ENCODE measurements at regions not wholly inside any gene's neighbourhood (a gene's known extent, or its start where the extent isn't known, plus 50 kb on each side); places are given as distances from the start of the nearest gene placed in this dataset.

- H3K27ac ChIP-seq: no peak overlapping the region
- no peaks in the 10 kb centered on the region for H3K36me3 ChIP-seq
- no peaks in the 10 kb centered on the region for H3K9me3 ChIP-seq
- H3K4me1 ChIP-seq: peaks cover 0 to 29% (median 0%) of the 10 kb centered on the region in 9 donors
- H3K4me3 ChIP-seq: no peak overlapping the region
- no peak for TF ChIP-seq CTCF (IDR thresholded peaks at IDR 0.05)
- intact Hi-C loops (cut with DNase I): no loop called here
- H3K27me3 ChIP-seq: peaks cover 0 to 5% (median 0%) of the 10 kb centered on the region in 7 donors
- ATAC-seq: peak in 1 of 8 donors; percentile 60
- WGBS, 2 donors: 62 to 68% methylated on average over 5 of the region's 5 CpGs
- DNase-seq: no peak
Observed at GRCh38 chr9:108156270-108156998, 666.9 kb upstream of the KLF4 start.

GRCh38 chr9:108153416-108153815 lies 663.8 kb upstream of the KLF4 start:
- Histone ChIP-seq H3K4me1 (peaks cover 0 to 38% (median 24%) of the 10 kb centered on the region in 9 donors), H3K9me3 (no peaks in the 10 kb centered on the region), H3K36me3 (no peaks in the 10 kb centered on the region), H3K27ac (no peak overlapping the region), H3K27me3 (no peaks in the 10 kb centered on the region), H3K4me3 (no peak overlapping the region)
- 76 to 78% methylated on average over 4 of the region's 4 CpGs for WGBS, 2 donors
- no peak for TF ChIP-seq CTCF (IDR thresholded peaks at IDR 0.05)
- intact Hi-C loops (cut with DNase I): no loop called here
- ATAC-seq: no peak
- DNase-seq: no peak

- peak; percentile 84 to 98 (median 90) for ATAC-seq
- no peaks in the 10 kb centered on the region for H3K27me3 ChIP-seq
- intact Hi-C loops (cut with DNase I): no loop called here
Observed at GRCh38 chr9:108150736-108151586, 661.4 kb upstream of the KLF4 start.

More at GRCh38 chr9:108150736-108151586, 661.4 kb upstream of the KLF4 start:
- 22% methylated on average over 16 of the region's 16 CpGs for WGBS, 2 donors
- Histone ChIP-seq H3K27ac (peak overlapping the region; percentile 18 to 80 (median 68)), H3K36me3 (no peaks in the 10 kb centered on the region), H3K4me1 (peaks cover 0 to 28% (median 24%) of the 10 kb centered on the region in 9 donors), H3K4me3 (no peak overlapping the region), H3K9me3 (peaks cover 0 to 6% (median 0%) of the 10 kb centered on the region in 11 donors)
- DNase-seq: peak; percentile 21 to 31
- no peak for TF ChIP-seq CTCF (IDR thresholded peaks at IDR 0.05)

All from heart right ventricle (tissue), 16 donors.